ENCODE measurements at regions not wholly inside any gene's neighbourhood (a gene's known extent, or its start where the extent isn't known, plus 50 kb on each side); places are given as distances from the start of the nearest gene placed in this dataset.
A peak's percentile ranks its signal among the peaks of the same experiment; 100 is the strongest.
"Not testable (repeated sequence)": the region's sequence is repeated elsewhere in the genome, so short reads cannot be mapped to it uniquely, and the experiment has no call there.

GRCh38 chr7:119703895-119704294, 569.1 kb upstream of the KCND2 start:
- no peak for DNase-seq (ENCODE audit: low read depth)

GRCh38 chr7:119706608-119707007, 566.4 kb upstream of the KCND2 start:
- DNase-seq (ENCODE audit: low read depth), result no peak

GRCh38 chr7:119708891-119709290, 564.1 kb upstream of the KCND2 start:
- no peak for DNase-seq (ENCODE audit: low read depth)

GRCh38 chr7:119711104-119711503, 561.9 kb upstream of the KCND2 start:
- DNase-seq (ENCODE audit: low read depth), result no peak

- DNase-seq (ENCODE audit: low read depth), result no peak
Observed at GRCh38 chr7:119712886-119713462, 560.0 kb upstream of the KCND2 start.

- peak; percentile 68 for DNase-seq (ENCODE audit: low read depth)
Observed at GRCh38 chr7:119713606-119714005, 559.4 kb upstream of the KCND2 start.

GRCh38 chr7:119720541-119720940, 552.4 kb upstream of the KCND2 start:
- DNase-seq (ENCODE audit: low read depth), result peak; percentile 90

GRCh38 chr7:119724041-119724792, 548.8 kb upstream of the KCND2 start:
- no peak for DNase-seq (ENCODE audit: low read depth)

- no peak for DNase-seq (ENCODE audit: low read depth)
Observed at GRCh38 chr7:119733127-119733879, 539.7 kb upstream of the KCND2 start.

- no peak for DNase-seq (ENCODE audit: low read depth)
Observed at GRCh38 chr7:119737390-119737789, 535.6 kb upstream of the KCND2 start.

GRCh38 chr7:119745280-119745679, 527.7 kb upstream of the KCND2 start:
- not testable (repeated sequence) for DNase-seq (ENCODE audit: low read depth)

GRCh38 chr7:119748251-119748860, 524.6 kb upstream of the KCND2 start:
- DNase-seq (ENCODE audit: low read depth), result no peak

- DNase-seq (ENCODE audit: low read depth), result no peak
Observed at GRCh38 chr7:119748991-119749390, 524.0 kb upstream of the KCND2 start.

GRCh38 chr7:119756687-119757086, 516.3 kb upstream of the KCND2 start:
- no peak for DNase-seq (ENCODE audit: low read depth)

- DNase-seq (ENCODE audit: low read depth), result no peak
Observed at GRCh38 chr7:119758254-119758653, 514.7 kb upstream of the KCND2 start.

- no peak for DNase-seq (ENCODE audit: low read depth)
Observed at GRCh38 chr7:119761776-119762175, 511.2 kb upstream of the KCND2 start.

GRCh38 chr7:119782286-119782685, 490.7 kb upstream of the KCND2 start:
- DNase-seq (ENCODE audit: low read depth), result no peak

GRCh38 chr7:119783799-119784198, 489.2 kb upstream of the KCND2 start:
- peak; percentile 33 for DNase-seq (ENCODE audit: low read depth)

GRCh38 chr7:119802147-119802546, 470.8 kb upstream of the KCND2 start:
- DNase-seq (ENCODE audit: low read depth), result no peak

GRCh38 chr7:119825091-119825655, 447.8 kb upstream of the KCND2 start:
- DNase-seq (ENCODE audit: low read depth), result no peak

GRCh38 chr7:119826547-119826946, 446.4 kb upstream of the KCND2 start:
- no peak for DNase-seq (ENCODE audit: low read depth)

GRCh38 chr7:119838444-119838843, 434.5 kb upstream of the KCND2 start:
- DNase-seq (ENCODE audit: low read depth), result no peak

Data from RPMI7951 (cell line).